ENCODE measurements at regions not wholly inside any gene's neighbourhood (a gene's known extent, or its start where the extent isn't known, plus 50 kb on each side); places are given as distances from the start of the nearest gene placed in this dataset.
"Not testable (repeated sequence)": the region's sequence is repeated elsewhere in the genome, so short reads cannot be mapped to it uniquely, and the experiment has no call there.

- DNase-seq (ENCODE audit: low read depth in 2 of 3, low spot score in 2 of 3): no peak
These were observed 174.6 kb upstream of the TBX3 start for GRCh38 chr12:114858388-114859146.

GRCh38 chr12:114855678-114856077 is 171.7 kb upstream of the TBX3 start:
- DNase-seq (ENCODE audit: low read depth in 2 of 3, low spot score in 2 of 3): no peak

- DNase-seq (ENCODE audit: low read depth in 2 of 3, low spot score in 2 of 3): no peak
These were observed 169.1 kb upstream of the TBX3 start for GRCh38 chr12:114852976-114853529.

- no peak for DNase-seq (ENCODE audit: low read depth in 2 of 3, low spot score in 2 of 3)
These were observed 168.0 kb upstream of the TBX3 start for GRCh38 chr12:114851981-114852380.

GRCh38 chr12:114850661-114851275 is 166.8 kb upstream of the TBX3 start:
- no peak for DNase-seq (ENCODE audit: low read depth in 2 of 3, low spot score in 2 of 3)

- no peak for DNase-seq (ENCODE audit: low read depth in 2 of 3, low spot score in 2 of 3)
These were observed 164.7 kb upstream of the TBX3 start for GRCh38 chr12:114848666-114849065.

GRCh38 chr12:114847441-114848035 is 163.6 kb upstream of the TBX3 start:
- DNase-seq (ENCODE audit: low read depth in 2 of 3, low spot score in 2 of 3): no peak

- no peak for DNase-seq (ENCODE audit: low read depth in 2 of 3, low spot score in 2 of 3)
These were observed 162.8 kb upstream of the TBX3 start for GRCh38 chr12:114846771-114847170.

GRCh38 chr12:114841557-114842251 is 157.7 kb upstream of the TBX3 start:
- DNase-seq (ENCODE audit: low read depth in 2 of 3, low spot score in 2 of 3): no peak

- DNase-seq (ENCODE audit: low read depth in 2 of 3, low spot score in 2 of 3): no peak
These were observed 154.5 kb upstream of the TBX3 start for GRCh38 chr12:114838480-114838879.

GRCh38 chr12:114836609-114837008 is 152.6 kb upstream of the TBX3 start:
- no peak for DNase-seq (ENCODE audit: low read depth in 2 of 3, low spot score in 2 of 3)

- DNase-seq (ENCODE audit: low read depth in 2 of 3, low spot score in 2 of 3): no peak
These were observed 151.1 kb upstream of the TBX3 start for GRCh38 chr12:114835031-114835430.

- no peak for DNase-seq (ENCODE audit: low read depth in 2 of 3, low spot score in 2 of 3)
These were observed 150.6 kb upstream of the TBX3 start for GRCh38 chr12:114834621-114835020.

- DNase-seq (ENCODE audit: low read depth in 2 of 3, low spot score in 2 of 3): no peak
These were observed 145.9 kb upstream of the TBX3 start for GRCh38 chr12:114829833-114830232.

- not testable (repeated sequence) for DNase-seq (ENCODE audit: low read depth in 2 of 3, low spot score in 2 of 3)
These were observed 145.3 kb upstream of the TBX3 start for GRCh38 chr12:114829244-114829643.

GRCh38 chr12:114827461-114827860 is 143.5 kb upstream of the TBX3 start:
- no peak for DNase-seq (ENCODE audit: low read depth in 2 of 3, low spot score in 2 of 3)

GRCh38 chr12:114826244-114826643 is 142.3 kb upstream of the TBX3 start:
- DNase-seq (ENCODE audit: low read depth in 2 of 3, low spot score in 2 of 3): no peak

GRCh38 chr12:114823724-114824123 is 139.7 kb upstream of the TBX3 start:
- no peak for DNase-seq (ENCODE audit: low read depth in 2 of 3, low spot score in 2 of 3)

GRCh38 chr12:114821570-114821969 is 137.6 kb upstream of the TBX3 start:
- no peak for DNase-seq (ENCODE audit: low read depth in 2 of 3, low spot score in 2 of 3)

GRCh38 chr12:114820796-114821195 is 136.8 kb upstream of the TBX3 start:
- no peak for DNase-seq (ENCODE audit: low read depth in 2 of 3, low spot score in 2 of 3)
